SK-N-MC (cell line): ENCODE measurements at regions not wholly inside any gene's neighbourhood (a gene's known extent, or its start where the extent isn't known, plus 50 kb on each side); places are given as distances from the start of the nearest gene placed in this dataset.

ENCODE experiments used
- DNase-seq: peaks from one replicate; pipeline ENCODE4 v3.0.0-alpha.2; 2011; ENCODE audit warnings: low read depth, low spot score
- H3K27ac ChIP-seq: fragments of 200-600 bp; sonication (generic); 2 replicates; pipeline ENCODE4 v1.5.1; 2016; ENCODE audit warnings: mixed run types
- H3K36me3 ChIP-seq: fragments of 200-600 bp; sonication (generic); 2 replicates; pipeline ENCODE4 v1.6.1; 2017; ENCODE audit warnings: antibody characterized with exemption, low read length, mixed read lengths; ENCODE audit not compliant: insufficient read depth
- H3K4me3 ChIP-seq: fragments of 200-600 bp; sonication (generic); 2 replicates; pipeline ENCODE4 v1.5.1; 2016
- H3K9ac ChIP-seq: fragments of 200-600 bp; sonication (generic); 2 replicates; pipeline ENCODE4 v1.8.0; 2017; ENCODE audit warnings: mixed run types, mixed read lengths; ENCODE audit not compliant: insufficient read length
- H3K9me3 ChIP-seq: fragments of 200-600 bp; sonication (generic); 2 replicates; pipeline ENCODE4 v1.6.1; 2017; ENCODE audit warnings: low read depth, mild to moderate bottlenecking, antibody characterized with exemption, low read length, moderate library complexity, mixed read lengths
- EZH2 ChIP-seq: fragments of 200-600 bp; sonication (generic); IDR thresholded peaks from one replicate; pipeline ENCODE4 v1.6.1; 2017; ENCODE audit warnings: antibody characterized with exemption
- FOXP2 ChIP-seq: optimal IDR thresholded peaks from 2 replicates; pipeline ENCODE3; 2011; ENCODE audit warnings: mild to moderate bottlenecking, moderate library complexity; ENCODE audit not compliant: insufficient read depth; ENCODE audit errors: extremely low read length, control extremely low read depth
- POLR2AphosphoS5 ChIP-seq: IDR thresholded peaks from 2 replicates; pipeline ENCODE4 v1.6.1; 2012; ENCODE audit warnings: mild to moderate bottlenecking, low read depth, low read length, borderline replicate concordance

DNA sequence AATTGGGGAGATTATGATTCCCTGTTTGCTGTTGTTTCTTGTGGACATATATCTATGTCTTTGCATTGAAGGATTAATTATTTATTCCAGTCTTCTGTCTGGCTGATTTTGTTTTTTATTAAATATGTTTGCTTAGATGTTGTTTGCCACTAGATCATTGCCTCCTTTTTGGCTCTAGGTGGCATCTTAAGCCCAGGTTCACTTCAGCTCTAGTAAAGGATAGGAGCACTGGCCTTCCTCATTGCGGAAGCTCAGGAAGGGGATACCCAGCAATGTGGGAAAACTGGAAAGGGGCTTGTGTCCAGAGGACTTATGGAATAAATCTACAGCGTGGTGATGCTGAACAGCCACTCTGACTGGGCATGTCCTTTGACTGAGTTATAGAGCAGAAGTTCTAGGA lies 821.6 kb downstream of the PDCD6IP start:
- no peak for TF ChIP-seq POLR2AphosphoS5
- no peaks in the 10 kb centered on the region for H3K9me3 ChIP-seq
- no peak overlapping the region for H3K9ac ChIP-seq
- no peaks in the 10 kb centered on the region for H3K36me3 ChIP-seq
- H3K27ac ChIP-seq = no peak overlapping the region
- H3K4me3 ChIP-seq = no peak overlapping the region
- DNase-seq = no peak

DNA sequence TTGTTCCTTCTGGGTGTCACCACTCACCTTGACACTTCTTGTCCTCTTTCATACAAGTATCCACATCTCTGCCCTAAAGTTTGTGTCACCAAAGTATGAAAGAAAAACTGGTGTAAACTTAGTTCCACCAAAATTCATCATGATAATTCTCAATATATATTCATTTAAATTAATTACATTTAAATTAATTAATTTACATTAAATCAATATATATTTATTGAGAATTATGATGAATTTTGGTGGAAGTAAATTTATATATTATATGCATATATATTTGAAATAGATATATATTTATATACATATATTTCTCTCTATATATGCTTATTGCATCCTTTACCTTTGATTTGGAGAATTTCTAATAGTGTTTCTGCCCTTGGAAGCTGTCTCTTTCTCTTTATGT lies 828.3 kb downstream of the PDCD6IP start:
- no peak for TF ChIP-seq EZH2
- no peak for TF ChIP-seq FOXP2
- no peak for TF ChIP-seq POLR2AphosphoS5
- Histone ChIP-seq H3K27ac (no peak overlapping the region), H3K9me3 (no peaks in the 10 kb centered on the region), H3K4me3 (no peak overlapping the region), H3K36me3 (no peaks in the 10 kb centered on the region), H3K9ac (no peak overlapping the region)
- DNase-seq = no peak

DNA sequence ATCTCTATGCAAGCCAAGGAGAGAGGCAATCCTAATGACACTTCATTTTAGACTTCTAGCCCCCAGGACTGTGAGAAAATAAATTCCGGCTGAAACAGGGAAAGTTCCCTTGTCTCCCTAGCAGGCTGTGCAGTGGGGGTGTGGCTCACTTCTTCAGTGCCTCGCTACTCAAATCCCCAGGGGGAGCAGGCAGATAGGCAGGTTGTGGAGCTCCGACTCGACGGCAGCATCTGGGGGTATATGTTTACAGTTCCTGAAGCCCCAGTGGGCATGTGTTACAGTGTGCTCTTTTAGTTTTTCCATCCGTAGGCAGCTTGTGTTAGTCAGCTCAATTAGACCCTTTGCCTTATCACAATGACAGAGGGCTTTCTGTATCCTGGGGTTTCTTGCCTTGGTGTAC lies 836.5 kb downstream of the PDCD6IP start:
- H3K9me3 ChIP-seq = no peaks in the 10 kb centered on the region
- H3K27ac ChIP-seq = no peak overlapping the region
- no peak for TF ChIP-seq POLR2AphosphoS5
- no peak for TF ChIP-seq EZH2
- DNase-seq = no peak
- no peaks in the 10 kb centered on the region for H3K36me3 ChIP-seq
- H3K9ac ChIP-seq = no peak overlapping the region
- H3K4me3 ChIP-seq = no peak overlapping the region

DNA sequence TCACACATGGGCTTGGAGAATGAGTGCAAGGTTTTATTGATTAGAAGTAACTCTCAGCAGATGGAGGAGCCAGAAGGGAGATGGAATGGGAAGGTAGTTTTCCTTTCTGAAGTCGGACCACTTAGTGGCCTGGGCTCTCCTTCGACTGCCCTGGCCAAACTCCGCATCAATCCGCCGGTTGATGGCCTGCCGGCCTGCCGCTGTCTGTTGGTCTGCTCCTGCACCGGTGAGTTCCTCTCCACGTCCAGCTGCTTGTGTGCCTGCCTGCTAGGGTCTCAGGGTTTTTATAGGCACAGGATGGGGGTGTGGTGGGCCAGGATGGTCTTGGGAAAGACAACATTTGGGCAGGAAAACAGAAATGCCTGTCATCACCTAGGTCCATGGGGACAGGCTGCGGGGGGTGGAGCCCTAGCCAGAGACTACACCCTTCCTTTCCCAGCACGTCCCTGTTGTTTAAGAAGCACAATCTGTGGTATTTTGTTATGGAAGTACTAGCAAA lies 837.0 kb downstream of the PDCD6IP start:
- Histone ChIP-seq H3K9ac (no peak overlapping the region), H3K36me3 (no peaks in the 10 kb centered on the region), H3K27ac (no peak overlapping the region), H3K4me3 (no peak overlapping the region), H3K9me3 (no peaks in the 10 kb centered on the region)
- TF ChIP-seq EZH2 = no peak
- DNase-seq = no peak

DNA sequence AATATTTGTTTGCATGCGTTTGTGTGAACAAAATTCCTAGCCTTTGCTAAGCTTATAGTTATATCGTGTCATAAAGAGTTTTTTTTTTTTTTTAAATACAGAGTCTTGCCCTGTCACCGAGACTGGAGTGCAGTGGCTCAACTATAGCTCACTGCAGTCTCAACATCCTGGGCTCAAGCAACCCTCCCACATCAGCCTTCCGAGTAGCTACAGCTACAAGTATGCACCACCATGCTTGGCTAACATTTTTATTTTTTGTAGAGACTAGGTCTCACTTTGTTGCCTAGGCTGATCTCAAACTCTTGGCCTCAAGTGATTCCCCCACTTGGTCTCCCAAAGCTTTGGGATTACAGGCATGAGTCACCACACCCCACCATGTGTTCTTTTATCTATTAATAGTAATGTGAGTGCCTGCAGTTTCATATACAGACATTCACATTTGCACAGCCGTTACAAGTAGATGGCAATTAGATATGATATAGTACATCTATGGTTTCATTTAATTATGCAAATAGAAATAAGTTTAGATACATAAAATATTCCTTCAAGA lies 848.6 kb downstream of the PDCD6IP start:
- no peaks in the 10 kb centered on the region for H3K36me3 ChIP-seq
- no peak overlapping the region for H3K27ac ChIP-seq
- H3K9ac ChIP-seq = no peak overlapping the region
- H3K9me3 ChIP-seq = no peaks in the 10 kb centered on the region
- no peak overlapping the region for H3K4me3 ChIP-seq
- no peak for DNase-seq
- no peak for TF ChIP-seq FOXP2
- TF ChIP-seq EZH2 = no peak
- TF ChIP-seq POLR2AphosphoS5 = no peak

DNA sequence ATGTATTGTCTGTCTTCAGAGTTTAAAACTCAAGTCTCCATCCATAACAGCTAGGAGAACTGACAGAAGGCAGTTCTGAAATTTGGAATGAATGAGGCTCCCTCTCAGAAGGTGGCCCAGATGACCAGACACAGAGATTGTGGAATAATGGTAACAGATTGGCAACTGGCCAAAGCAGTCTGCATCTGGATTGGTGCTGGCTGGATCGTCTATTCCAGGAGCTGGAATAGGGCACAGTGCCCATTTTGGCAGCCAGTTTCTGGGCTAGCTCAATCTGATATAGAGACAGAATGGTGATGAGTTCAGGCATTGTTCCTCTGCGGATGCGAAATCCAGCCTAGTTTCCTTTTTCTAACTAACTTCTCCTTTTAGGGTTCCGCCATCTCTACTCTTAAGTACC lies 851.7 kb downstream of the PDCD6IP start:
- H3K36me3 ChIP-seq = no peaks in the 10 kb centered on the region
- H3K9ac ChIP-seq = no peak overlapping the region
- no peak overlapping the region for H3K27ac ChIP-seq
- H3K4me3 ChIP-seq = no peak overlapping the region
- H3K9me3 ChIP-seq = no peaks in the 10 kb centered on the region
- no peak for TF ChIP-seq FOXP2
- no peak for TF ChIP-seq EZH2
- TF ChIP-seq POLR2AphosphoS5 = no peak
- no peak for DNase-seq

DNA sequence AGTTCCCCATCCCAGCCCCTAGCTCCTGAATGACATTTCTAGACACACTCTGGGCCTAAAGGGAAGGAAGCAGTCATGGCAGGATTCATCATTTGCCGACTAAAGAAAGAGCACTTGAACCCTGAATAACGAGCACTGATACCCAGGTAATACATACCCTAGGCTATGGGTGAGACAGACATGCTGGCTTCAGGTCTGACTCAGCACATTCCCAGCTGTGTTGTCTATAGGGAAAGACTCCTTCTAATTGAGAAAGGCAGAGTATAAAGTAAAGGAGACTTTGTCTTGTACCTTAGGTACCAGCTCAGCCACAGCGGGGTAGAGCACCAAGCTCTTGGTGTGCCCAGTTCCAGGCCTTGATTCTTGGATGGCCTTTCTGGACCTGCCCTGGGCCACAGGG lies 870.5 kb downstream of the PDCD6IP start:
- no peak for DNase-seq
- TF ChIP-seq FOXP2 (no peak), POLR2AphosphoS5 (no peak), EZH2 (no peak)
- Histone ChIP-seq H3K4me3 (no peak overlapping the region), H3K9ac (no peak overlapping the region), H3K36me3 (no peaks in the 10 kb centered on the region), H3K9me3 (no peaks in the 10 kb centered on the region), H3K27ac (no peak overlapping the region)

DNA sequence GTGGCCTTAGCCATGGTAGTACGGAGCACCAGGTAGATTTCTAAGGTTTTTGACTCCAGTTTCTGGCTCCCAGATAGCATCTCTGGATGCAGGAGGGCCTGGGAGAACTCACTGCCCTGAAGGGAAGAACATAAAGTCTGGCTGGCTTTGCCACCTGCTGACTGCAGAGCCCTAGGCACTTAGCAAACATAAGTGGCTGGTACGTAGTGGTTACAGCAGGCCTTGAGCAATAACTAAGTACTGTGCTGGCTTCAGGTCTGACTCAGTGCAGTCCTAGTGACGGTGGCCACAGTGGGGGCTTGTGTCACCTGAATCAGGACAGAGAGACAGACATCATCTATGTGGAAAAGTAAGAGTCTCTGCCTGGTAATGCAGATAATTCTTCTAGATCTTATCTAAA lies 871.1 kb downstream of the PDCD6IP start:
- Histone ChIP-seq H3K27ac (no peak overlapping the region), H3K9ac (no peak overlapping the region), H3K9me3 (no peaks in the 10 kb centered on the region), H3K36me3 (no peaks in the 10 kb centered on the region), H3K4me3 (no peak overlapping the region)
- DNase-seq = no peak
- TF ChIP-seq FOXP2 = no peak
- no peak for TF ChIP-seq POLR2AphosphoS5
- no peak for TF ChIP-seq EZH2

DNA sequence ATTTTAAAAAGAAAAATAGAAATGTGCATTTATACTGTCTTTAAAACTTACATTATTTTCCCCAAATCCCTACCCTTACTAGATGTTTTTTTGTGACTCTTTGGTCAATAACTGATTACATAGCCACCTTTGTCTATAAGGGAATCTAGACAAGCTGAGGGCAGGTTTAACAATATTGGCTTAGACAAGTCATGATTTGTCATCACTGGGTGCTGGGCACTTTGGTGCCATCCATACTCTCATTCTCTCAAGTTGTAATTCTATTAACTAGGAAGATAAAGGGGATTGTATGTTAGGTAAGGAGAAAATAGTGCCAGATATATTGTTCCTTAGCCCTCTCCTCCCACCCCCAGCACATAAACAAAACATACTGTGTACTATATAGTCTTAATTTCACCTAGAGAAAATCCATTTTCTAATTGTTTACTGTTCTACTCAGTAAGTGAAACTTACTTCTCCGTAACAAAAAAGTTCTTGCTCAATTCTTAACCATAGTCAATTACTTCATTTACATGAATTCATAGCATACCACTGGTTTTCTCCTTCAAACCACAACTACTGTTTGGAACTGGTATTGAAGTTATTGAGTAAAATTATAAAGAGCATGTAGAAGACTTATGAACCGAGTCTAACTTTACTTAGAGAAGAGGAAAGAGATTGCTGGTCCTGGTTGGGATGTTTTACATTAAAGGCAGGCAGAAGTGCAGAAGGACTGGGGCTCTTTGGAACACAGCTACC lies 877.1 kb downstream of the PDCD6IP start:
- Histone ChIP-seq H3K4me3 (peak overlapping the region; percentile 9; the same call in 1 of the 2 replicates), H3K9me3 (no peaks in the 10 kb centered on the region), H3K9ac (no peak overlapping the region), H3K27ac (peak overlapping the region; percentile 26; the same call in 1 of the 2 replicates), H3K36me3 (no peaks in the 10 kb centered on the region)
- DNase-seq = no peak
- TF ChIP-seq EZH2 (no peak), POLR2AphosphoS5 (no peak), FOXP2 (no peak)
